ENCODE measurements at regions not wholly inside any gene's neighbourhood (a gene's known extent, or its start where the extent isn't known, plus 50 kb on each side); places are given as distances from the start of the nearest gene placed in this dataset.

DNA sequence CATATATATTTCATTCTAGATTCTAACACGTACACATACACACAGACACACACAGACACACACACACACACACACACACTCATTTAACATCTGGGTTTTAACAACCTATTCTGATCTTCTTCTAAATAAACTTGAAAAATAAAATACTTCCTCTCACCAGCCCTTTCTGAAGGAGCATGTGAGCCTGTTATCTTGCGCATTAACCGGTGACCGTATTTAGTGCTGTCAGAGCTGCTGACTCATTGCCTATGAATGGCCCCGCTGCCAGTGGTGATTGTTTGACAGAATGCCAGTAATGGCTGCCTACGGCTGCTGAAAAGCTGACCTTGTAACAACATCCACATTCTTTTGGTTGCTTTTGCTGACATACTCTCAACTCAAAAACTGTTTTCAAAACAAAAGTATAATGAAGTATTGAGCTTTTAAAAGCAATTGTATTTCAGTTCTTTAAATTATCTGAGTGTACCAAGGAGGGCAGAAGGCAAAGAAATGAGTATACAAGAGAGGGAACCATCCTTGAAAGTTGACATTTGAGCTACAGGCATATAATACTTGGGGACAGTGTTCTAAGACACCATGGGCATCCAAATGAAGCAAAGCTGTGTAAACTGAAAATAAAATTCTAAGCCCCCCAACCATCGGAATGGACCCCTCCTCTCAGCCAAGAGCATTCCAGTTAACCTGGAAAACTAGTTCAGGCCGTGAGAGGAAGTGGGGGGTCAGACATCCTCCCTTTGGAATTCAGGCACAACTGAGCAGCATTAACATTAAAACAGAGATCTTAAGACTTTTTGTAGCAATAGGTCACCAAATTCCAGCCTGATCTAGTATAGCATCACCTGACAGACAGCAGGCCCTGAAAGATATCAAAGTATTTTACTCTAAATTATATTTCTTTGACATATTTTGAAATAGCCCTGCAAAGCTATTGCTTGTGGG lies 50.2 kb upstream of the DTNA start:
- H3K9me3 ChIP-seq: no peaks in the 10 kb centered on the region
- peak overlapping the region; percentile 72 to 85 for H3K27ac ChIP-seq
- H3K27me3 ChIP-seq: no peaks in the 10 kb centered on the region
- TF ChIP-seq, protein P1, sequence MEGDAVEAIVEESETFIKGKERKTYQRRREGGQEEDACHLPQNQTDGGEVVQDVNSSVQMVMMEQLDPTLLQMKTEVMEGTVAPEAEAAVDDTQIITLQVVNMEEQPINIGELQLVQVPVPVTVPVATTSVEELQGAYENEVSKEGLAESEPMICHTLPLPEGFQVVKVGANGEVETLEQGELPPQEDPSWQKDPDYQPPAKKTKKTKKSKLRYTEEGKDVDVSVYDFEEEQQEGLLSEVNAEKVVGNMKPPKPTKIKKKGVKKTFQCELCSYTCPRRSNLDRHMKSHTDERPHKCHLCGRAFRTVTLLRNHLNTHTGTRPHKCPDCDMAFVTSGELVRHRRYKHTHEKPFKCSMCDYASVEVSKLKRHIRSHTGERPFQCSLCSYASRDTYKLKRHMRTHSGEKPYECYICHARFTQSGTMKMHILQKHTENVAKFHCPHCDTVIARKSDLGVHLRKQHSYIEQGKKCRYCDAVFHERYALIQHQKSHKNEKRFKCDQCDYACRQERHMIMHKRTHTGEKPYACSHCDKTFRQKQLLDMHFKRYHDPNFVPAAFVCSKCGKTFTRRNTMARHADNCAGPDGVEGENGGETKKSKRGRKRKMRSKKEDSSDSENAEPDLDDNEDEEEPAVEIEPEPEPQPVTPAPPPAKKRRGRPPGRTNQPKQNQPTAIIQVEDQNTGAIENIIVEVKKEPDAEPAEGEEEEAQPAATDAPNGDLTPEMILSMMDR (IDR thresholded peaks at IDR 0.05): no peak
- peak overlapping the region in 1 of 2 donors; percentile 19 for H3K4me3 ChIP-seq
- peak; percentile 82 to 95 for DNase-seq (ENCODE audit: low spot score in 2 of 2)
- intact Hi-C loops (cut with DNase I): loop anchor here (2.0 to 10.0 kb wide), 6 partner anchors 51 to 1075 kb away; partner anchors contain the start of gene DTNA
- no peaks in the 10 kb centered on the region for H3K36me3 ChIP-seq
- H3K4me1 ChIP-seq: peaks cover 6 to 22% of the 10 kb centered on the region in 2 donors
